ENCODE measurements at regions not wholly inside any gene's neighbourhood (a gene's known extent, or its start where the extent isn't known, plus 50 kb on each side); places are given as distances from the start of the nearest gene placed in this dataset.

GRCh38 chr19:28196101-28196500, 1016.9 kb downstream of the UQCRFS1 start:
- BruUV-seq (replicated peaks): no TSS peak
- H3K4me1 Mint-ChIP-seq (ENCODE audit: low read depth, unreplicated experiment): no peaks in the 10 kb centered on the region
- H3K9me3 Mint-ChIP-seq (ENCODE audit: low read depth, unreplicated experiment): peaks cover 11% of the 10 kb centered on the region
- no peaks in the 10 kb centered on the region for H3K27me3 Mint-ChIP-seq (ENCODE audit: unreplicated experiment)
- CTCF ChIA-PET: no interaction called here
- no peak for TF ChIP-seq CTCF (IDR thresholded peaks at IDR 0.05; ENCODE audit: unreplicated experiment)
- H3K36me3 Mint-ChIP-seq (ENCODE audit: insufficient read depth, unreplicated experiment): no peaks in the 10 kb centered on the region
- intact Hi-C loops (cut with micrococcal nuclease; ENCODE audit: unreplicated experiment): no loop called here
- no peak for DNase-seq
- H3K4me3 Mint-ChIP-seq (ENCODE audit: low read depth, unreplicated experiment): no peak overlapping the region
- no peak overlapping the region for H3K27ac Mint-ChIP-seq (ENCODE audit: unreplicated experiment)

GRCh38 chr19:28185646-28186045, 1027.3 kb downstream of the UQCRFS1 start:
- no TSS peak for BruUV-seq (replicated peaks)
- CTCF ChIA-PET: no interaction called here
- no peak overlapping the region for H3K27ac Mint-ChIP-seq (ENCODE audit: unreplicated experiment)

GRCh38 chr19:28184997-28185396, 1028.0 kb downstream of the UQCRFS1 start:
- no peak for DNase-seq
- no peak for TF ChIP-seq CTCF (IDR thresholded peaks at IDR 0.05; ENCODE audit: unreplicated experiment)
- CTCF ChIA-PET: no interaction called here
- BruUV-seq (replicated peaks): no TSS peak
- no peak overlapping the region for H3K27ac Mint-ChIP-seq (ENCODE audit: unreplicated experiment)
- H3K4me1 Mint-ChIP-seq (ENCODE audit: low read depth, unreplicated experiment): no peaks in the 10 kb centered on the region
- no peaks in the 10 kb centered on the region for H3K36me3 Mint-ChIP-seq (ENCODE audit: insufficient read depth, unreplicated experiment)
- H3K9me3 Mint-ChIP-seq (ENCODE audit: low read depth, unreplicated experiment): peaks cover 9% of the 10 kb centered on the region
- no peak overlapping the region for H3K4me3 Mint-ChIP-seq (ENCODE audit: low read depth, unreplicated experiment)
- H3K27me3 Mint-ChIP-seq (ENCODE audit: unreplicated experiment): no peaks in the 10 kb centered on the region
- intact Hi-C loops (cut with micrococcal nuclease; ENCODE audit: unreplicated experiment): no loop called here

More at GRCh38 chr19:28185646-28186045, 1027.3 kb downstream of the UQCRFS1 start:
- Mint-ChIP-seq H3K36me3 (ENCODE audit: insufficient read depth, unreplicated experiment) (no peaks in the 10 kb centered on the region), H3K9me3 (ENCODE audit: low read depth, unreplicated experiment) (peaks cover 9% of the 10 kb centered on the region), H3K4me3 (ENCODE audit: low read depth, unreplicated experiment) (no peak overlapping the region), H3K4me1 (ENCODE audit: low read depth, unreplicated experiment) (no peaks in the 10 kb centered on the region), H3K27me3 (ENCODE audit: unreplicated experiment) (no peaks in the 10 kb centered on the region)
- no peak for TF ChIP-seq CTCF (IDR thresholded peaks at IDR 0.05; ENCODE audit: unreplicated experiment)
- DNase-seq: no peak
- intact Hi-C loops (cut with micrococcal nuclease; ENCODE audit: unreplicated experiment): no loop called here

- H3K27ac Mint-ChIP-seq (ENCODE audit: unreplicated experiment): no peak overlapping the region
- no peak for DNase-seq
- H3K27me3 Mint-ChIP-seq (ENCODE audit: unreplicated experiment): no peaks in the 10 kb centered on the region
- H3K4me1 Mint-ChIP-seq (ENCODE audit: low read depth, unreplicated experiment): no peaks in the 10 kb centered on the region
- H3K9me3 Mint-ChIP-seq (ENCODE audit: low read depth, unreplicated experiment): peaks cover 27% of the 10 kb centered on the region
- H3K36me3 Mint-ChIP-seq (ENCODE audit: insufficient read depth, unreplicated experiment): no peaks in the 10 kb centered on the region
- no peak overlapping the region for H3K4me3 Mint-ChIP-seq (ENCODE audit: low read depth, unreplicated experiment)
- TF ChIP-seq CTCF (IDR thresholded peaks at IDR 0.05; ENCODE audit: unreplicated experiment): no peak
- intact Hi-C loops (cut with micrococcal nuclease; ENCODE audit: unreplicated experiment): no loop called here
- CTCF ChIA-PET: no interaction called here
- BruUV-seq (replicated peaks): no TSS peak
Observed at GRCh38 chr19:28176193-28176592, 1036.8 kb downstream of the UQCRFS1 start.

GRCh38 chr19:28171983-28172382, 1041.0 kb downstream of the UQCRFS1 start:
- Mint-ChIP-seq H3K36me3 (ENCODE audit: insufficient read depth, unreplicated experiment) (no peaks in the 10 kb centered on the region), H3K4me1 (ENCODE audit: low read depth, unreplicated experiment) (no peaks in the 10 kb centered on the region), H3K4me3 (ENCODE audit: low read depth, unreplicated experiment) (no peak overlapping the region), H3K27ac (ENCODE audit: unreplicated experiment) (no peak overlapping the region), H3K9me3 (ENCODE audit: low read depth, unreplicated experiment) (peaks cover 17% of the 10 kb centered on the region), H3K27me3 (ENCODE audit: unreplicated experiment) (no peaks in the 10 kb centered on the region)
- no TSS peak for BruUV-seq (replicated peaks)
- TF ChIP-seq CTCF (IDR thresholded peaks at IDR 0.05; ENCODE audit: unreplicated experiment): no peak
- CTCF ChIA-PET: no interaction called here
- no peak for DNase-seq
- intact Hi-C loops (cut with micrococcal nuclease; ENCODE audit: unreplicated experiment): no loop called here

Measured in Calu3 (cell line).